Right renal cortex interstitium (tissue), 3 donors: ENCODE measurements at regions not wholly inside any gene's neighbourhood (a gene's known extent, or its start where the extent isn't known, plus 50 kb on each side); places are given as distances from the start of the nearest gene placed in this dataset.

Source experiments
- DNase-seq, 3 donors: peaks; one replicate each; pipeline ENCODE4 v3.0.0-alpha.2; 2013; ENCODE audit warnings: low read depth in 3 of 3, low spot score in 2 of 3

- no peak for DNase-seq
Measured at GRCh38 chr6:756224-756623, 63.3 kb upstream of the EXOC2 start.

GRCh38 chr6:754202-754601, 61.3 kb upstream of the EXOC2 start:
- no peak for DNase-seq

- DNase-seq = no peak
Measured at GRCh38 chr6:753486-753885, 60.5 kb upstream of the EXOC2 start.

GRCh38 chr6:752438-752837, 59.5 kb upstream of the EXOC2 start:
- no peak for DNase-seq

- no peak for DNase-seq
Measured at GRCh38 chr6:751765-752164, 58.8 kb upstream of the EXOC2 start.

- no peak for DNase-seq
Measured at GRCh38 chr6:747921-748320, 55.0 kb upstream of the EXOC2 start.

GRCh38 chr6:747028-747427, 54.1 kb upstream of the EXOC2 start:
- no peak for DNase-seq

- DNase-seq = no peak
Measured at GRCh38 chr6:744666-745353, 51.9 kb upstream of the EXOC2 start.

GRCh38 chr6:743320-744096, 50.6 kb upstream of the EXOC2 start:
- DNase-seq = no peak
